Liver (tissue), 1 donor: ENCODE measurements at regions not wholly inside any gene's neighbourhood (a gene's known extent, or its start where the extent isn't known, plus 50 kb on each side); places are given as distances from the start of the nearest gene placed in this dataset.

Source experiments
- TF ChIP-seq, protein P1 (sequence below): IDR thresholded peaks from 2 replicates; pipeline ENCODE4 v1.6.1; 2016; ENCODE audit warnings: antibody characterized with exemption
- TF ChIP-seq, protein P2 (sequence below): IDR thresholded peaks from 2 replicates; pipeline ENCODE4 v1.6.1; 2016; ENCODE audit warnings: antibody characterized with exemption, mild to moderate bottlenecking

DNA sequence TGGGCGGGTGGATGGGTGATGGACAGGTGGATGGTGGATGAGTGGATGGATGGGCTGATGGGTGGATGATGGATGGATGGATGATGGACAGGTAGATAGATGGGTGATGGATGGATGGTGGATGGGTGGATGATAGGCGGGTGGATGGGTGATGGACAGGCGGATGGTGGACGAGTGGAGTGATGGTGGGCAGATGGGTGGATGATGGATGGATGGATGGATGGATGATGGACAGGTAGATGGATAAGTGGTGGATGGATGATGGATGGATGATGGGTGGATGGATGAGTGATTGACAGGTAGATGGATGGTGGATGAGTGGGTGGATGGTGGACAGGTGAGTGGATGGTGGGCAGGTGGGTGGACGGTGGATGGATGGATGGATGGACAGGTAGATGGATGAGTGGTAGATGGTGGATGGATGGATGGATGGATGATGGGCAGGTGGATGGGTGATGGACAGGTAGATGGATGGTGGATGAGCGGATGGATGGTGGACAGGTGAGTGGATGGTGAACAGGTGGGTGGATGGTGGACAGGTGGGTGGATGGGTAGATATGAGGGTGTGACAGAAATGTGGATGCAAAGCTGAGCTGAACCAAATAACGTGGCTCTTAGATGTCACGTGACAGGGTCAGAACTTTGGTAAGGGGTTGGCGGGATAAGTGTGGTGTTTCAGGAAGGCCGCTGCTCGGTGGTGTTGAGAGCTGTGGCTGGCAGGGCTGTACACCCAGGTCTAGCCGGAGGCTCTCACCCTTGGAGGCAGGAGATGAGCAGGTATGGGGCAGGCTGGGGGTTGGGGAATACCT, 234.3 kb upstream of the CIBAR2 start:
- TF ChIP-seq, protein P1, sequence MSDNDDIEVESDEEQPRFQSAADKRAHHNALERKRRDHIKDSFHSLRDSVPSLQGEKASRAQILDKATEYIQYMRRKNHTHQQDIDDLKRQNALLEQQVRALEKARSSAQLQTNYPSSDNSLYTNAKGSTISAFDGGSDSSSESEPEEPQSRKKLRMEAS: no peak
- TF ChIP-seq, protein P2, sequence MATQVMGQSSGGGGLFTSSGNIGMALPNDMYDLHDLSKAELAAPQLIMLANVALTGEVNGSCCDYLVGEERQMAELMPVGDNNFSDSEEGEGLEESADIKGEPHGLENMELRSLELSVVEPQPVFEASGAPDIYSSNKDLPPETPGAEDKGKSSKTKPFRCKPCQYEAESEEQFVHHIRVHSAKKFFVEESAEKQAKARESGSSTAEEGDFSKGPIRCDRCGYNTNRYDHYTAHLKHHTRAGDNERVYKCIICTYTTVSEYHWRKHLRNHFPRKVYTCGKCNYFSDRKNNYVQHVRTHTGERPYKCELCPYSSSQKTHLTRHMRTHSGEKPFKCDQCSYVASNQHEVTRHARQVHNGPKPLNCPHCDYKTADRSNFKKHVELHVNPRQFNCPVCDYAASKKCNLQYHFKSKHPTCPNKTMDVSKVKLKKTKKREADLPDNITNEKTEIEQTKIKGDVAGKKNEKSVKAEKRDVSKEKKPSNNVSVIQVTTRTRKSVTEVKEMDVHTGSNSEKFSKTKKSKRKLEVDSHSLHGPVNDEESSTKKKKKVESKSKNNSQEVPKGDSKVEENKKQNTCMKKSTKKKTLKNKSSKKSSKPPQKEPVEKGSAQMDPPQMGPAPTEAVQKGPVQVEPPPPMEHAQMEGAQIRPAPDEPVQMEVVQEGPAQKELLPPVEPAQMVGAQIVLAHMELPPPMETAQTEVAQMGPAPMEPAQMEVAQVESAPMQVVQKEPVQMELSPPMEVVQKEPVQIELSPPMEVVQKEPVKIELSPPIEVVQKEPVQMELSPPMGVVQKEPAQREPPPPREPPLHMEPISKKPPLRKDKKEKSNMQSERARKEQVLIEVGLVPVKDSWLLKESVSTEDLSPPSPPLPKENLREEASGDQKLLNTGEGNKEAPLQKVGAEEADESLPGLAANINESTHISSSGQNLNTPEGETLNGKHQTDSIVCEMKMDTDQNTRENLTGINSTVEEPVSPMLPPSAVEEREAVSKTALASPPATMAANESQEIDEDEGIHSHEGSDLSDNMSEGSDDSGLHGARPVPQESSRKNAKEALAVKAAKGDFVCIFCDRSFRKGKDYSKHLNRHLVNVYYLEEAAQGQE: no peak
